ENCODE measurements at regions not wholly inside any gene's neighbourhood (a gene's known extent, or its start where the extent isn't known, plus 50 kb on each side); places are given as distances from the start of the nearest gene placed in this dataset.

DNA sequence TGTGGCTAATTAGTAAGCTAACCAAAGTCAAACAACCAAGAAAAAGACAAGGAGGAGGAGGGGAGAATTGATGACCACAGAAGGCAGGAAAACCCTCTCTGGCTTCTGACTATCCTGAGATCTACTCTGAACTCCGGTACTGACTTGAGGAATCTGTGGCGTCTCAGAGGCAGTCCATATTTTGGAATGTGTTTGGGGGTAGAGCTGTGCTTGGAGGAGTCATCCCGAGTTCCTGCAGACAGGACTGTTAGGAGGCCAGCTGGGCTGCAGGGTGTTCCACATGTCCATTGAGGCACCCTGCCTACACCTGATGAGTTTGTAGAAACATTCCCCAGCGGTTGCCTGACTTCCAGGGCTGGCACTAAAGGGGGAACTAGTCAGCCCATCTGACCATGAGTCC, 91.6 kb downstream of the PLCE1 start:
- DNase-seq (ENCODE audit: low spot score) (no peak), ATAC-seq (ENCODE audit: low FRiP score) (no peak)
- TF ChIP-seq, protein P1, sequence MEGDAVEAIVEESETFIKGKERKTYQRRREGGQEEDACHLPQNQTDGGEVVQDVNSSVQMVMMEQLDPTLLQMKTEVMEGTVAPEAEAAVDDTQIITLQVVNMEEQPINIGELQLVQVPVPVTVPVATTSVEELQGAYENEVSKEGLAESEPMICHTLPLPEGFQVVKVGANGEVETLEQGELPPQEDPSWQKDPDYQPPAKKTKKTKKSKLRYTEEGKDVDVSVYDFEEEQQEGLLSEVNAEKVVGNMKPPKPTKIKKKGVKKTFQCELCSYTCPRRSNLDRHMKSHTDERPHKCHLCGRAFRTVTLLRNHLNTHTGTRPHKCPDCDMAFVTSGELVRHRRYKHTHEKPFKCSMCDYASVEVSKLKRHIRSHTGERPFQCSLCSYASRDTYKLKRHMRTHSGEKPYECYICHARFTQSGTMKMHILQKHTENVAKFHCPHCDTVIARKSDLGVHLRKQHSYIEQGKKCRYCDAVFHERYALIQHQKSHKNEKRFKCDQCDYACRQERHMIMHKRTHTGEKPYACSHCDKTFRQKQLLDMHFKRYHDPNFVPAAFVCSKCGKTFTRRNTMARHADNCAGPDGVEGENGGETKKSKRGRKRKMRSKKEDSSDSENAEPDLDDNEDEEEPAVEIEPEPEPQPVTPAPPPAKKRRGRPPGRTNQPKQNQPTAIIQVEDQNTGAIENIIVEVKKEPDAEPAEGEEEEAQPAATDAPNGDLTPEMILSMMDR (IDR thresholded peaks at IDR 0.05): no peak

DNA sequence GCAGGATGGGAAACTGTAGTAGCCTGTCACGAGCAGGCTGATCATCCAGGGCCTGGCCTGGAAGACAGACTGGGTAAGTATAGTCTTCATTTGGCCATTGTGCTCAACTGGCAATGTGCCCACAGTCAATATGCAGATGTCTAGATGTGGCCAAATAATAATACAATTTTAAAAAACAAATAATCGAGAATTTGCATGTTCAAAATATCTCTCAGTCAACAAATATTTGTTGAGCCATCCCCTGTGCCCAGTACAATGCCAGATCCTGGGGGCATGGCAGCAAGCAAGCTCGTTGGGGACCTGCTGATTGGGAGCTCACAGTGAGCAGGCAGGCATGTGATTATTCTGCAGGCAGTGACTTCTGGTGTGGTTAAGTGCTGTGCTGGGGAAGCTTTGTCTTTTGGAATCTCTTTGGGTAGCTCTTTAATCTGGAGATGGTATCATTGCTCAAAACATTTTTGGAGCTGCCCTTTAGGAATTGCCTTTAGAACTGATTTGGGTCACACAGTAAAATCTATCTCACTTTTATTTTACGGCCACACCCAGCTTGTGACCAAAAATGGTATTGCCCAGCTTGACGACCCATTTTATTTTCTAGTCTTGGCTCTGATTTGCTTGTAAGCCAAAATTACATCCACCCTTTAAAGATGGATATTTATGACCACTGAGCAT, 92.2 kb downstream of the PLCE1 start:
- TF ChIP-seq, protein P1 (IDR thresholded peaks at IDR 0.05): no peak
- no peak for ATAC-seq (ENCODE audit: low FRiP score)
- DNase-seq (ENCODE audit: low spot score): no peak

DNA sequence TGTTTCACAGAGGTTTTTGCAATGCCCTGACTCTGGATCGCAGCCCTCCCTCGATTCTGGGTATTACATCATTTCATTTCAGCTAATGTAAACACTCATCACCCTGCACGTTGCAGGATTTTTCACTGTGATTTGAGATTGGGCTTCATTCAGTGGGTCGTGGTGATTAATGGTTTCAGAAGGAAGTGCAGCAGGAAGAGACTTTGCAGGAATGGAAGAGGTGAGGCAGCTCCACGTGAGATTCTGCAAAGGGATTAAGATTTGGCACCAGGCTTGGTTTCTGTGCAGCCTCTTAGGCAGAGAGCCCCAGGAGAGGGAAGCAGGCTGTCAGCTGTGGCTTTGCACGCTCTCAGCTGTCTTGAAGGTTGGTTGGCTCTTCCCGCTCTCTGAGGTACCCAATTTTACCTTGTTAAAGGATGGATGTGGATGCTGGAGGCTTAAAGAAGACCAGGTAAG, 95.2 kb downstream of the PLCE1 start:
- peak; percentile 11 for ATAC-seq (ENCODE audit: low FRiP score)

DNA sequence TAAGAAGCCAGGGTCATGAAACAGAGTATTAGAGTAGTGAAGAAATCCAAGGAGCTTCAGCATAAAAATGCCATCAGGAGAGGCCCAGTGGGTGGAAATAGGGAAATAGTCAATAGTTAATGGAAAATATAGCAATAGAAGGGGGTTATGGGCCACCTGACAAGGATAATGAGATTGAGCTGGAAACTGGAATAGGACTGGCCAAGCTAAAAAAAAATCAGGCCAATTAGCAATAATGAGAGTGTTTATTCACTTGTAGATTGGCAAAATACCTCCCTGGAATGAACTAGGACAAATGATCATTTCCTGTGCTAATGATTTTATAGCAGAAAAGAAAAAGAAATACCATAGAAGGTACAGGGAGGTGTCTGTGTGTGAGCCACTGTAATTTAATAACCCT, 97.9 kb downstream of the PLCE1 start:
- ATAC-seq (ENCODE audit: low FRiP score) (no peak), DNase-seq (ENCODE audit: low spot score) (no peak)
- TF ChIP-seq, protein P1 (IDR thresholded peaks at IDR 0.05): no peak

More for the DNA sequence above, 95.2 kb downstream of the PLCE1 start:
- TF ChIP-seq, protein P1 (IDR thresholded peaks at IDR 0.05): no peak
- no peak for DNase-seq (ENCODE audit: low spot score)

DNA sequence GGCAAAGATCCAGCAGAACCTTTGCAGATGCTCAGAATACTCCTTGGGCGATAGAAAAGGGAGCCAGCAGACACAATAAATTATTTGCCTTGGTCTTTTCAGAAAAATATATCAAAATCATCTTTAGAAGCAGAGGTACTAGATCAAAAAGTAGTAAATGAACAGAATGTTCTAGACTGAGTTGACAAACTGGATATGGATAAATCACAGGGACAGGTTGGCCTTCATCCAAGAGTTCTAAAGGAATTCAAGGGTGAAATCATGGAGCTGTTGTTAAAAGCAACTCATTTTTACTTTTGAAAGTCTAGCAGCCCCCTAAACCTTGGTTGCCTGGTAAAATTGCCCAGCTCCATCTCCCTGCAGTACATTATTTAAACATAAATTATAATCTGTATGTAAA, 99.1 kb downstream of the PLCE1 start:
- TF ChIP-seq, protein P1 (IDR thresholded peaks at IDR 0.05): no peak
- no peak for DNase-seq (ENCODE audit: low spot score)
- no peak for ATAC-seq (ENCODE audit: low FRiP score)

DNA sequence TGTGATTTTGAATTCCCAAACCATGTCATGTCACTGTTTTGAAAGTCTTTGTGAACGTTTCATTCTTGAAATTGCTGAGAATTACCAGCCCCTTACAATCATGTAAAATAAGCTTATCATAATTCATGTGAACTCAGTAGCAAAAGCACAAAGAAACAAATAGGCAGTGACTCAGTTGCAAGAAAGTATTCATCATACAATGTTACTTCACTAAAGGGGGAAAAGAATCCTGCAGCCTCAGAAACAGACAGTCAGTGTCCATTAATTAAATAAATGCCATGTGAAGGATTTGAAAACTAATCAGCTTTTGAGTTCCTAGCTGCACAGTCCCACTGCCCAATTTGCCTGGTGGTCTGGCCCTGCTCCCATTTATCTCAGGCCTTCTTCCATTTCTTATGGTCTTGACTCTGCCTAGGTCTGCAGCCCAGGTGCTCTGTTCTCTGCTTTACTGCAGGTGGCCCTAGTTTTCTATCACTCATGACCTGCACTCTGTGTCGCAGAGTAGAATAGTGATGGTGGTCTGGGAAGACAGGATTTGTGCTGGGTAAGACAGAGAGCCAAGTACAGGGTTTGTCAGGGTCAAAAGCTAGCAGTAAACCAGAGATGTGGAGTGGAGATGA, 99.7 kb downstream of the PLCE1 start:
- DNase-seq (ENCODE audit: low spot score): no peak
- ATAC-seq (ENCODE audit: low FRiP score): no peak

More for the DNA sequence above, 99.7 kb downstream of the PLCE1 start:
- TF ChIP-seq, protein P1 (IDR thresholded peaks at IDR 0.05): no peak

Data from omental fat pad (tissue), 3 donors.